ENCODE measurements at regions not wholly inside any gene's neighbourhood (a gene's known extent, or its start where the extent isn't known, plus 50 kb on each side); places are given as distances from the start of the nearest gene placed in this dataset.

- TF ChIP-seq CTCF (IDR thresholded peaks at IDR 0.05) (no peak), POLR2AphosphoS5 (IDR thresholded peaks at IDR 0.05) (no peak), POLR2A (IDR thresholded peaks at IDR 0.05) (no peak)
Measured at GRCh38 chr5:120150770-120151169, 313.3 kb upstream of the PRR16 start.
